Activated T-helper 2 cell treated with anti-CD3 and anti-CD28 coated beads, Interferon-gamma antibody, Interleukin-2, Interleukin-4, amounts not matched to agents 10 μg/mL and 5 μg/mL and 100 μg/mL, durations not matched to agents 14 hours and 24 hours and 36 hours (primary cell): ENCODE measurements at regions not wholly inside any gene's neighbourhood (a gene's known extent, or its start where the extent isn't known, plus 50 kb on each side); places are given as distances from the start of the nearest gene placed in this dataset.

Experiments
- DNase-seq: peaks from one replicate; pipeline ENCODE4 v3.0.0; 2021; ENCODE audit warnings: low spot score
- H3K27ac Mint-ChIP-seq: one replicate; pipeline ENCODE4 v1.8.0; 2021; ENCODE audit warnings: mixed read lengths
- H3K27me3 Mint-ChIP-seq: one replicate; pipeline ENCODE4 v1.8.0; 2021; ENCODE audit warnings: low read depth, mixed read lengths
- H3K36me3 Mint-ChIP-seq: one replicate; pipeline ENCODE4 v1.8.0; 2021; ENCODE audit warnings: low read depth, mixed read lengths
- H3K4me1 Mint-ChIP-seq: one replicate; pipeline ENCODE4 v1.8.0; 2021; ENCODE audit warnings: low read depth, mixed read lengths
- H3K4me3 Mint-ChIP-seq: one replicate; pipeline ENCODE4 v1.8.0; 2021; ENCODE audit warnings: low read depth, mild to moderate bottlenecking, moderate library complexity, mixed read lengths
- H3K9me3 Mint-ChIP-seq: one replicate; pipeline ENCODE4 v1.8.0; 2021; ENCODE audit warnings: mixed read lengths
- intact Hi-C: fragments of 100-400 bp; cut with micrococcal nuclease; formaldehyde crosslinking; loops from one replicate; pipeline ENCODE4 v1.15.1; 2023

- H3K27me3 Mint-ChIP-seq = peaks cover 9% of the 10 kb centered on the region
- no peak overlapping the region for H3K27ac Mint-ChIP-seq
- no peaks in the 10 kb centered on the region for H3K4me1 Mint-ChIP-seq
- H3K36me3 Mint-ChIP-seq = no peaks in the 10 kb centered on the region
- no peaks in the 10 kb centered on the region for H3K9me3 Mint-ChIP-seq
- no peak for DNase-seq
- no peak overlapping the region for H3K4me3 Mint-ChIP-seq
- intact Hi-C loops = no loop called here
Measured at GRCh38 chr6:87869064-87869905, 167.3 kb upstream of the AKIRIN2 start.

DNA sequence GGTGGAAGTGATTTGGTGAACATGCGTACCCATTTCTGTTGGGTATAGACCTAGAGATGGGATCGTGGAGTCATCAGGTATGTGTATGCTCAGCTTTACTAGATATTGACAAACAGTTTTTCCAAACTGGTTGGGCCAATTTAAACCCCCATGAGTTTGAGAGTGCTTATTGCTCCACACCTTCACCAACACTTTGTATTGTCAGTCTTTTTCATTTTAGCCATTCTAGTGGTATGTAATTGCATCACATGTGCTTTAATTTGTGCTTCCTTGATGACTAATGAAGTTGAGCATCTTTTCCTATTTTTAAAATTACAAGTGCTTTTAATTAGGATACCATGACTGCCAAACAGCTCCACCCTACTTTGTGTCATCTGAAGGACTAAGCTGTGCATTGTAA, 158.9 kb upstream of the AKIRIN2 start:
- intact Hi-C loops = no loop called here
- no peak for DNase-seq
- H3K27ac Mint-ChIP-seq = no peak overlapping the region
- peaks cover 4% of the 10 kb centered on the region for H3K9me3 Mint-ChIP-seq
- H3K4me1 Mint-ChIP-seq = no peaks in the 10 kb centered on the region
- H3K36me3 Mint-ChIP-seq = no peaks in the 10 kb centered on the region
- no peak overlapping the region for H3K4me3 Mint-ChIP-seq
- peaks cover 16% of the 10 kb centered on the region for H3K27me3 Mint-ChIP-seq

DNA sequence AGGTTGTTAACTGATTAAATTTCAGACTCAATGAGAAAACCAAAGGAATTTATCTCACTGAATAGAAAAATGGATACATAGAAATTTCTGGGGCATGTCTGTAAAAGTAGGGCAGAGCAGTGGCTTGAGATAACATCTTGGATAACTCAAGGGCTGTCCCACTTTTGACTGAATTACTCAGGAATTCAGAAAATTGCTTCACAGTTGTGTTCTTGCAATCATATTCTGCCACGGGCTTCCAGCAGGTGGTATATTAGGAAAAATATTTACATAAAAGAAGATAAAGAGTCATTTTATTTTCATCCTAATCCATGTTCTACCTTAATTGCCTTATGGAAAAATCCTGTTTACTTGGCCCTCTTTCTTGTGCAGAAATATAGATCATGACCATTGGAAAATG, 156.4 kb upstream of the AKIRIN2 start:
- intact Hi-C loops = no loop called here
- H3K27me3 Mint-ChIP-seq = peaks cover 15% of the 10 kb centered on the region
- no peak for DNase-seq
- H3K9me3 Mint-ChIP-seq = peaks cover 4% of the 10 kb centered on the region
- H3K27ac Mint-ChIP-seq = no peak overlapping the region
- no peaks in the 10 kb centered on the region for H3K36me3 Mint-ChIP-seq
- no peak overlapping the region for H3K4me3 Mint-ChIP-seq
- H3K4me1 Mint-ChIP-seq = no peaks in the 10 kb centered on the region

- H3K36me3 Mint-ChIP-seq = no peaks in the 10 kb centered on the region
- peaks cover 8% of the 10 kb centered on the region for H3K4me1 Mint-ChIP-seq
- H3K4me3 Mint-ChIP-seq = no peak overlapping the region
- peaks cover 21% of the 10 kb centered on the region for H3K27me3 Mint-ChIP-seq
- H3K9me3 Mint-ChIP-seq = no peaks in the 10 kb centered on the region
- no peak for DNase-seq
- H3K27ac Mint-ChIP-seq = no peak overlapping the region
- intact Hi-C loops = no loop called here
Measured at GRCh38 chr6:87851674-87852299, 149.8 kb upstream of the AKIRIN2 start.

GRCh38 chr6:87848616-87849015, 146.6 kb upstream of the AKIRIN2 start:
- no peak overlapping the region for H3K27ac Mint-ChIP-seq
- no peaks in the 10 kb centered on the region for H3K36me3 Mint-ChIP-seq
- H3K4me1 Mint-ChIP-seq = peaks cover 8% of the 10 kb centered on the region
- H3K4me3 Mint-ChIP-seq = no peak overlapping the region
- no peak for DNase-seq
- intact Hi-C loops = no loop called here
- H3K27me3 Mint-ChIP-seq = peaks cover 30% of the 10 kb centered on the region
- no peaks in the 10 kb centered on the region for H3K9me3 Mint-ChIP-seq

GRCh38 chr6:87847830-87848210, 145.8 kb upstream of the AKIRIN2 start:
- H3K27me3 Mint-ChIP-seq = peaks cover 32% of the 10 kb centered on the region
- H3K4me1 Mint-ChIP-seq = peaks cover 8% of the 10 kb centered on the region
- no peak for DNase-seq
- H3K9me3 Mint-ChIP-seq = no peaks in the 10 kb centered on the region
- no peak overlapping the region for H3K27ac Mint-ChIP-seq
- no peaks in the 10 kb centered on the region for H3K36me3 Mint-ChIP-seq
- intact Hi-C loops = no loop called here
- no peak overlapping the region for H3K4me3 Mint-ChIP-seq

DNA sequence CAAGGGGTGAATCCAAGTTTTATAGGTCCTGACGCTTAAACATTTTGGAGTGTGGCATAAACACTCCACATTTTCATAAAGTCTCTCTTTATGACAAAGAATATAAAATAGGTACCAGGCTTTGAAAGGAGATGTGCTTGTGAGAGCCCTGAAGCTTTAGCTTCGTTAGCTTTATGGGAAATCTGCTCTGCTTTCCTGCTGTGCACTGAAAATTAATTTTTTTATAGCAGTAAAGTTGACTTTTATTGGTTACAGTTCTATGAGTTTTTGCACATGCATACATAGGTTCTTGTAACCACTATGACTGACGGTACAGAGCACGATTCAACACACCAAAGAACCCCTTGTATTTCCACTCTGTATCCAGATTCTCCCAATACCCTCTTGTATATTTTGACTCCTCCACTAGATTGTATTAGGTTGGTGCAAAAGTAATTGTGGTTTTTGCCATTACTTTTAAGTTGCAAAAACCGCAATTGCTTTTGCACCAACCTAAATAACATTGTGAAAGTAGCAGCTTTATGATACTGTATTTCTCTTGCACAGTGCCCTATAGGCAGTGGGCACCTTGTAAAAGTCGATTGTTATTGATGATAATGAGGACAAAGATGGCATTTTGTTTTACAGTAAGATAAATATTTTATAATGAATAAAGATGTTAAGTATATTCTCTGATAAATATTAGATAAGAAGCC, 145.2 kb upstream of the AKIRIN2 start:
- H3K9me3 Mint-ChIP-seq = no peaks in the 10 kb centered on the region
- no peaks in the 10 kb centered on the region for H3K36me3 Mint-ChIP-seq
- intact Hi-C loops = no loop called here
- no peak for DNase-seq
- peaks cover 8% of the 10 kb centered on the region for H3K4me1 Mint-ChIP-seq
- H3K27ac Mint-ChIP-seq = no peak overlapping the region
- H3K27me3 Mint-ChIP-seq = peaks cover 32% of the 10 kb centered on the region
- no peak overlapping the region for H3K4me3 Mint-ChIP-seq

DNA sequence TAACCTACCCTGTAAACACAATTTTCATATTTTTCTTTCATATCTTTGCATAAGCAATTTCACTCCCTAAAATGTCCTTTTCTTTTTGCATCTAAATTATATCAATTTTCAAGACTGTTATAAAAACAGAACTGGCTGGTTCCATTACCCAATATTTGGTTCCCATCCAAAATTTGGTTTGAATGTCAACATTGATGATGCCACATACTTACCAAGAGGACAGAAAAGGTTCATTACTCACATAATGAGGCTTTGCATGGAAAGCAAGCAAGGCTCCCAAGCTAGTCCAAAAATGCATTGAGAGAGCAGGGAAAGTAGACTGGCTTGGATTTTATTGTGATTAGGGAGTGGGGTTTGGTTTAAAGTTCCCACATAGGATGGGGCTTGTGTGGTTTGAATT, 144.4 kb upstream of the AKIRIN2 start:
- Mint-ChIP-seq H3K4me1 (peaks cover 3% of the 10 kb centered on the region), H3K9me3 (no peaks in the 10 kb centered on the region), H3K27ac (no peak overlapping the region), H3K27me3 (peaks cover 35% of the 10 kb centered on the region), H3K36me3 (no peaks in the 10 kb centered on the region), H3K4me3 (no peak overlapping the region)
- no peak for DNase-seq
- intact Hi-C loops = no loop called here

DNA sequence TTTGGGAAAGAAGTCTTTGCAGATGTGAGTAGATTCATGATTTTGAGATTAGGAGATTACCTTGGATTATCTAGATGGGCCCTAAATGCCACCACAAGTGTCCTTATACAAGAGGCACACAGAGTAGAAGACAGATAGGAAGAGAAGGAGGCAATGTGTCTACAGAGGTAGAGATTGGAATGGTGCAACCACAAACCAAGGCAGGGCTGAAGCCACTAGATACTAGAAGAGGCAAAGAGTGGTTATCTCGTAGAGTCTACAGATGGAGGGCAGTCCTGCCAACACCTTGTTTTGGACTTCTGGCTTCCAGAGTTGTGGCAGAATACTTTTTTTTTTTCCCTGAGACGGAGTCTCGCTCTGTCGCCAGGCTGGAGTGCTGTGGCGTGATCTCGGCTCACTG, 138.3 kb upstream of the AKIRIN2 start:
- Mint-ChIP-seq H3K36me3 (no peaks in the 10 kb centered on the region), H3K27me3 (peaks cover 21% of the 10 kb centered on the region), H3K4me1 (no peaks in the 10 kb centered on the region), H3K27ac (no peak overlapping the region), H3K9me3 (no peaks in the 10 kb centered on the region), H3K4me3 (no peak overlapping the region)
- DNase-seq = no peak
- intact Hi-C loops = no loop called here

DNA sequence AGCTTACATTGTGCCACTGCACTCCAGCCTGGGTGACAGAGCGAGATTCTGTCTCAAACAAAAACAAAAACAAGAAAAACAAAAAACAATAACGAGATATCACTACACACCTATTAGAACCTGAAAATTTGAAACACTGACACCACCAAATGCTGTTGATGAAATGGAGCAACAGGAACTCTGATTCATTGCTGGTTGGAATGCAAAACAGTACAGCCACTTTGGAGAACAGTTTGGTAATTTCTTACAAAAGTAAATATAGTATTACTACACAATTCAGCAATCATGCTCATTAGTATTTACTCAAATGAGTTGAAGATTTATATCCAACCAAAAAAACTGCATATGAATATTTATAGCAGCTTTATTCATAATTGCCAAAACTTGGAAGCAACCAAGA, 135.8 kb upstream of the AKIRIN2 start:
- H3K27ac Mint-ChIP-seq = no peak overlapping the region

GRCh38 chr6:87837444-87837843, 135.4 kb upstream of the AKIRIN2 start:
- Mint-ChIP-seq H3K27ac (no peak overlapping the region), H3K27me3 (peaks cover 17% of the 10 kb centered on the region), H3K9me3 (no peaks in the 10 kb centered on the region), H3K4me3 (no peak overlapping the region), H3K4me1 (peaks cover 2% of the 10 kb centered on the region), H3K36me3 (no peaks in the 10 kb centered on the region)
- intact Hi-C loops = loop anchor here (10.0 kb wide), 1 partner anchor 327 kb away; the partner anchor contains the start of gene CNR1
- DNase-seq = no peak

More for the DNA sequence above, 135.8 kb upstream of the AKIRIN2 start:
- Mint-ChIP-seq H3K27me3 (peaks cover 17% of the 10 kb centered on the region), H3K36me3 (no peaks in the 10 kb centered on the region), H3K4me1 (no peaks in the 10 kb centered on the region), H3K9me3 (no peaks in the 10 kb centered on the region), H3K4me3 (no peak overlapping the region)
- intact Hi-C loops = loop anchor here (10.0 kb wide), 1 partner anchor 327 kb away; the partner anchor contains the start of gene CNR1
- DNase-seq = no peak

DNA sequence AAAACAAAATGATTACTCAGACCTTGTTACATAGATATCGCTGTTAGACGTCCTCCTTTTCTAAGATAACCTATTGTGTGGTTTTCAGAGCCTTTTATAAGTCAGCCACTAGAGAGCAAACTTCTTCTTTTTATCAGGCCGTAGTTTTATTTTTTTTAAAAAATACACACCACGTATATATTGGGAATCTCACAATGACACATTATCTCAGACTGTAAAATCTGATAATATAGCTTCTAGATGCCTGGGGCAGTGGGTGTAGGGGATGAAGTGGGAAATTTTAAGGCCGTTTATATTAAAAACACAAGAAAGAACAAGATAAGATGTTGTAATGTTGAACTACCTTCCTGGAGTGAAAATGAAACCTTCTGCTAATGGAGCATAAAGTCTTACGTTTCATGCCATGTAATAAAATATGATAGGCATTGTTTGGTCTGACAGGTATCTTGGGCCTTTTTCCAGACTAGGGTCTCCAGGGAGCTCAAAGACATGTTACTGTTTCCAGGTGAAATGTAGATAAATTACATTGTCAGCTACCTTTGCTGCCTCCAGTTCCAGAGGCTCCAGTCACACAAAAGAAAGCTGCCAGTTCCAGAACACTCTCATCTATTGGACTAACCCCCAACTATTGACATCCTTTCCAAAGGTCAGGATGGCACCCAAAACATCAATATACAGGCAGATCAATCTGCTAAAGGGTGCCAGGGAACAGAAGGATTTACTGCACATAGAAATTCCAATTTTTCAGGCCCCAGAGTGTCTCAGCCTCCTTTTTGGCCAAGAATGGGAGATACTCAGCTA, 130.2 kb upstream of the AKIRIN2 start:
- no peak for DNase-seq
- intact Hi-C loops = loop anchor here (2.0 to 10.0 kb wide), 4 partner anchors 75 to 1039 kb away; partner anchors contain the start of gene CNR1
- Mint-ChIP-seq H3K4me1 (peaks cover 10% of the 10 kb centered on the region), H3K36me3 (no peaks in the 10 kb centered on the region), H3K27ac (no peak overlapping the region), H3K4me3 (peak overlapping the region; percentile 59), H3K9me3 (no peaks in the 10 kb centered on the region), H3K27me3 (peaks cover 7% of the 10 kb centered on the region)
